ENCODE measurements at regions not wholly inside any gene's neighbourhood (a gene's known extent, or its start where the extent isn't known, plus 50 kb on each side); places are given as distances from the start of the nearest gene placed in this dataset.

DNA sequence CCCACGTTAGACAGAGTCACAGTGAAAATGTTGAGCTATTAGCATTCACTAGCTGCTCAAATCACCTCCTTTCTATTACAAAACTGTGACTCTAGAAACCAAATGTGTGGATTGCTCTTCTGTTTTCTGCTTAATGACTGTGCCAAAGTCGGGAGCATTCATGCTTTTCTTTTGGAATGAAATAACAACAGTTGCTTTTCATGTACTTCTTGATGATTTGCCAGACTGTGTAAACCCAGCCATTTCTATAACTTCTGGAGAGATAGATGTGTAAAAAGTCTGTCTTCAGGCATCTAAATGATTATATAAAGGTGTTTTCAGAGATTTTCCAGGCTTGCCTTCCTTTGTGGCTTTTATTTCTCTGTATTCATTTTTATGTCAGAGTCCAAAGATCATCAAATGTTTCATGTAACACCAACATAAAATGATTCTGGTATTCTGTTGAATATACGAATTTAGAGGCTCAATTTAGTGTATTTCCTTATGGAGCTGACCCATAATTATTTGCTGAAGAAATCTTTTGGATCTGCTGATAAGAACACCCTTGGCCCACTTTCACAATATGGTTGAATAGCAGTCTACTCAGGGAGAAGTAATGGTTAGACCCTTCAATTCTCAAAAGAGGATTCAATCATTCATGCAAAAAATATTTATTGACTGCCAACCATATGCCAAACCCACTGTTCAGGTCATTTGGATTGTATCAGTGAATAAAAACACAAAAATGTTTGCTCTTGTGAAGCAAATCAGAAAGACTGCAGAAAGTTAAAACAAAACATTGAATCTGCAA lies 581.2 kb downstream of the CDH18 start:
- no peak overlapping the region for H3K4me3 ChIP-seq (replicated peaks; ENCODE audit: low read depth, low read length)
- no peak for DNase-seq (ENCODE audit: extremely low read depth, low read depth)
- TF ChIP-seq, protein P1, sequence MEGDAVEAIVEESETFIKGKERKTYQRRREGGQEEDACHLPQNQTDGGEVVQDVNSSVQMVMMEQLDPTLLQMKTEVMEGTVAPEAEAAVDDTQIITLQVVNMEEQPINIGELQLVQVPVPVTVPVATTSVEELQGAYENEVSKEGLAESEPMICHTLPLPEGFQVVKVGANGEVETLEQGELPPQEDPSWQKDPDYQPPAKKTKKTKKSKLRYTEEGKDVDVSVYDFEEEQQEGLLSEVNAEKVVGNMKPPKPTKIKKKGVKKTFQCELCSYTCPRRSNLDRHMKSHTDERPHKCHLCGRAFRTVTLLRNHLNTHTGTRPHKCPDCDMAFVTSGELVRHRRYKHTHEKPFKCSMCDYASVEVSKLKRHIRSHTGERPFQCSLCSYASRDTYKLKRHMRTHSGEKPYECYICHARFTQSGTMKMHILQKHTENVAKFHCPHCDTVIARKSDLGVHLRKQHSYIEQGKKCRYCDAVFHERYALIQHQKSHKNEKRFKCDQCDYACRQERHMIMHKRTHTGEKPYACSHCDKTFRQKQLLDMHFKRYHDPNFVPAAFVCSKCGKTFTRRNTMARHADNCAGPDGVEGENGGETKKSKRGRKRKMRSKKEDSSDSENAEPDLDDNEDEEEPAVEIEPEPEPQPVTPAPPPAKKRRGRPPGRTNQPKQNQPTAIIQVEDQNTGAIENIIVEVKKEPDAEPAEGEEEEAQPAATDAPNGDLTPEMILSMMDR (IDR thresholded peaks at IDR 0.05; ENCODE audit: low read depth, low read length, missing control alignments), result no peak

DNA sequence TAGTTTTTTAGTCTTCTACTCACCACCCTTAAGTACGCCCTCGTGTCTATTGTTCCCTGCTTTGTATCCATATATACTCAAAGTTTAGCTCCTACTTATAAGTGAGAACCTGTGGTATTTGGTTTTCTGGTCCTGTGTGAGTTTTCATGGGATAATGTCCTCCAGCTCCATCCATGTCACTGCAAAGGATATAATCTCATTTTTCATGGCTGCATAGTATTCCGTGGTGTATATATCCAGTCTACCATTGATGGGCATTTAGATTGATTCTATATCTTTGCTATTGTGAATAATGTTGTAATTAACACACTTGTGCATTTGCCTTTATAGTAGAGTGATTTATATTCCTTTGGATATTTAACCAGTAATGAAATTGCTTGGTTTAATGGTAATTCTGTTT lies 579.9 kb downstream of the CDH18 start:
- TF ChIP-seq, protein P1 (IDR thresholded peaks at IDR 0.05; ENCODE audit: low read depth, low read length, missing control alignments), result no peak
- DNase-seq (ENCODE audit: extremely low read depth, low read depth), result no peak
- no peak overlapping the region for H3K4me3 ChIP-seq (replicated peaks; ENCODE audit: low read depth, low read length)

DNA sequence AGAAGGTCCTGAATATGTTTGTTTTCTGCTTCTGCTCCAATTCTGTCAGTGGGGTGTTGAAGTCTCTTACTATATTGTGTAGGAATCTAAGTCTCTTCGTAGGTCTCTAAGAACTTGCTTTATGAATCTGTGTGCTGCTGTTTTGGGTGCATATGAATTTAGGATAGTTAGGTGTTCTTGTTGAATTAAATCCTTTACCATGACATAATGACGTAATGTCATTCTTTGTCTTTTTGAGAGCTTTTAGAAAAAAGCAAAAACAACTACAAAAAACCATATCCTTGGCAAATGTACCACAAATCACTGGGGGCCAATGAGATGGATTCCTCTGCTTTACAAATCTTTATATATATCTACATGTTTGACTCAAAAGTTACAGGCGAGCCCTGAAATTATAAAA lies 576.1 kb downstream of the CDH18 start:
- DNase-seq (ENCODE audit: extremely low read depth, low read depth), result no peak
- no peak overlapping the region for H3K4me3 ChIP-seq (replicated peaks; ENCODE audit: low read depth, low read length)
- TF ChIP-seq, protein P1 (IDR thresholded peaks at IDR 0.05; ENCODE audit: low read depth, low read length, missing control alignments), result no peak

All from HFF-Myc (cell line).